NCI-H526 (cell line): ENCODE measurements at regions not wholly inside any gene's neighbourhood (a gene's known extent, or its start where the extent isn't known, plus 50 kb on each side); places are given as distances from the start of the nearest gene placed in this dataset.
A peak's percentile ranks its signal among the peaks of the same experiment; 100 is the strongest.

Experiments
- DNase-seq, 2 experiments: peaks; one replicate each; lab custom pipeline; 2025; lab: John Stamatoyannopoulos, UW

GRCh38 chr1:90134175-90134955 is 139.5 kb downstream of the ZNF326 start:
- no peak for DNase-seq

DNA sequence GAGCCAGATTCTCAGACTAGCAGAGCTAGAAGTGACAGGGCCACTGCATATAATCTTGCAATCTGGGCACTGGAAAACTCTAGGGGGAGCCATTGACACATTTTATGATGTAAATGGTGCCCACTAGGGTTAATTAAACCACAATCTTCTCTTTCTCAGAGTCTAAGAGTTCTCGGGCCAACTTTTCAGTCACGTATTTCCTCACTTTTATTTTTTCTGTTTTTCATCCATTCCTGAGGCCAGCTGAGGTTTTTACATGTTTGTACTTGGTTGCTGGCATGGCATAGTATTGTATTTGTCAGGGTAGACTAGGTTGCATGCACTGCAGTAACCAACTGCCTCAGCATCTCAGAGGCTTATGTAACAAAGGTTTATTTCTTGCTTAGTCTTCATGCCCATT is 138.2 kb downstream of the ZNF326 start:
- DNase-seq: peak; percentile 35 to 81

- no peak for DNase-seq
Observed at GRCh38 chr1:90132306-90132705, 137.4 kb downstream of the ZNF326 start.

DNA sequence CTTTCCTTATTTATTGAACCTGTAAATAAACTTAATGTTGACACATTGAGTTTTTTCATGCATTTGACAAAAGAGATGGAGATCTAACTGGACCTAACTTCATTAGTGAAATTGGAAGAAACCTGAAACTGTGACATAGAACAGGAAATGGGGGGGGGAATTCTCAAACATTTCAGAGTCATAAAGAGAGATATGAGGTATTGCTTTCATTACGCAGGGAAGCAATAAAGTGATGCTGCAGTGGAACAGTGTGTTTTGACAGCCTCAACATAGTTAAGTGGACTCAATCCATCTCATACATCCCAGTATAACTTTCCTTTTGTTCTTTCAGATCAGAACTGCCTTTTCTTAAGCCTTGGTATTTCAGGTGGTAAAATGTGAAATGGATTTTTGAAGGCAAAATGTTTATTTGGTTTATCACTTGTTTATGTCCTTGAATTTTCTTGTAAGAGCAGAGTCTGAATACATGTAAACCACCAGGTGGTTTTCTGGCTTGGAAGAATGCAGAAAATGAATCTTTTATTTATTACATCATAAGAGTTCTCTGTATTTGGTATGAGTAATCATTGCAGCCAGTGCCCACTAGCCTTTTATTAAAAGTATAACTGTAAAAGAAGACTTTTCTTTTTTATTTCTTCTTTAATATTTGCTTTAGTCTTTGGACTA is 132.5 kb downstream of the ZNF326 start:
- DNase-seq: no peak

- DNase-seq: no peak
Observed at GRCh38 chr1:90126834-90127233, 131.9 kb downstream of the ZNF326 start.

- DNase-seq: no peak
Observed at GRCh38 chr1:90122654-90123340, 127.9 kb downstream of the ZNF326 start.

DNA sequence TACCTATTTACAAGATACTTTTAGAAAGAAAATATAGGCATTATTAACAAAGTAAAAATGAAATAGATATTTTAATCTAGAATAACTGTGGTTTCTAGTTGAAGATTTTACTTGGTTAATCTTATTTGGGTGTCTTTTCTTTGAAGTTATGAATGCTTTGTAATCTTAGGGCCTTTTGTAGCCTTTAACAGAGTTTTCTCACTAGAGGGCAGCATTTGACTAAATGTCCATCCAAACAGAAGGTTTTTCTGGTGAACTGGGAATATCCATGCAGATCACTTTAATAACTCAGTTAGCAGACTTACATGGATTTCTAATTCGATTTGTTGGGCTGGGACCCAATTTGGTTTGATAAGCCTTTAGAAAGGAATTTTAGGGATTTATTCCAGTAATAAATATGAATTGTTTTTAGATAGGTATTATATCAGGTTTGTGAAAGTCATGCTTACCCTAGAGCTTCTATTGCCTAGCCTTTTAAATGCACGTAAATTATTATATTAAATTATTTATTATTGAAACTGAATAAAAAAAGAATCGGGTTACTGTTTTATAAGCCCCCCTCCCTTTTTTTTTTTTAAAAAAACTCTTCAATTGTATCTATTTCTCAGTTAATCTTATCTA is 119.7 kb downstream of the ZNF326 start:
- peak; percentile 51 to 78 for DNase-seq

GRCh38 chr1:90107990-90108389 is 113.1 kb downstream of the ZNF326 start:
- no peak for DNase-seq

- DNase-seq: no peak
Observed at GRCh38 chr1:90106311-90106710, 111.4 kb downstream of the ZNF326 start.

DNA sequence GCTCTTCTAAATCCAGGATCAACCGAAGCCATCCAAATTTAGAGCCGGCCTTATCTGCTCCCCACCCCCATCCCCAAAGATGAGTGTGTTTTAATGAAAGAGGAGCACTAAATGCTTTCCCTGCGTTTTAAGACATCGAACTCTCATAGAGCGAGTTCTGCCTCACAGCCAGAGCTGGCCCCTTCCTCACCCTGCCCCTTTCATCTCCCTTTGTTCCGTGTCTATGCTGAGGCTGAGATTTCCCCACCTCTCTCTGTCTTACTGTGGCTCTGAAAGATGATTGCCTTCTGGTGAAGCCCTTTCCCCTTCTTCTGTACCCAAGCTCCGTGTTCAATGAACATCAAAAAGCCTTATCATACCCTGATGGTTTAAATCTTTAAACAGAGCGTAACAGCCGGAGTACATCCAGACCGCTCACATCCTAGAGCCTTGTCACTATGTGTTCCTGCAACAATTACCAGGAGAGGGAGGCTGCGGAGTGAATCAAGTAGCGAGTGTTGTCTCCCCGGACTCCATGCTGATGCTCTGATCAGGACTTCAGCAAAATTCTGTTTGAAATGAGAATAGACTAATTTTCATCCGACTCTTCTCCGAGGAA is 110.1 kb downstream of the ZNF326 start:
- DNase-seq: no peak

GRCh38 chr1:90100566-90100965 is 105.7 kb downstream of the ZNF326 start:
- DNase-seq: no peak

DNA sequence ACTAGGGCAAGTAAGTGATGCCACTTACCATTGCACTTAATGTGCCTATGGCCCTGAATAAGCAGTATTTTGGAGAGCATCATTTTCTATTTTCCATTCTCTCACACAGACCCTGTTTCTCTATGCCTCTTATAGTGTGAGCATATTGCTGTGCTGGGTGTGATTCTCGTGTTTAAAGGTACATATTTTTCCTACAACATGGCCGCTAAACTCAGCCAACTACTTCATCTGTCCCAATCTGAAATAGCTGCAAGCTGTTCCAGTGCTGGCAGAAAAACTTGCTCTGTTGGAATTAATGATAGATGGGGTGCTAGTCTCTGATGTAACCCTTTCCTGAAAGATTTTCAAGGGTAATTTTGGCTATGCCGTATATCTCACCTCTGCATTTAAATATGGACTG is 97.5 kb downstream of the ZNF326 start:
- no peak for DNase-seq
